ENCODE measurements at regions not wholly inside any gene's neighbourhood (a gene's known extent, or its start where the extent isn't known, plus 50 kb on each side); places are given as distances from the start of the nearest gene placed in this dataset.
A peak's percentile ranks its signal among the peaks of the same experiment; 100 is the strongest.

- Histone ChIP-seq H3K23me2 (ENCODE audit: low read depth, low read length) (no peaks in the 10 kb centered on the region; the same call in 1 of the 2 replicates), H3K14ac (ENCODE audit: insufficient read length) (no peak overlapping the region), H3K36me3 (ENCODE audit: control insufficient read depth in 2 of 4, insufficient read depth in 4 of 4, low read length in 3 of 4) (no peaks in the 10 kb centered on the region), H4K8ac (ENCODE audit: extremely low read depth, insufficient read depth, low read length) (no peak overlapping the region), H3K18ac (ENCODE audit: extremely low read depth, low read length) (no peak overlapping the region), H3K9me3 (ENCODE audit: insufficient read depth in 2 of 2, low read depth in 1 of 2, low read length in 1 of 2) (peaks cover 0 to 12% of the 10 kb centered on the region in 2 experiments; a peak in 3 of 4 replicates), H2AFZ (ENCODE audit: low read length) (no peak overlapping the region), H3K9ac (replicated peaks in 1 of 4; ENCODE audit: extremely low read depth in 1 of 4, low read depth in 3 of 4, low read length in 3 of 4) (no peak overlapping the region), H2BK15ac (ENCODE audit: low read length) (no peak overlapping the region), H3K27ac (ENCODE audit: low read depth, low read length) (no peak overlapping the region), H4K20me1 (replicated peaks in 1 of 2; ENCODE audit: control insufficient read depth in 1 of 2, insufficient read depth in 2 of 2, low read length in 2 of 2) (no peaks in the 10 kb centered on the region), H3K23ac (ENCODE audit: insufficient read length) (no peak overlapping the region), H4K91ac (replicated peaks; ENCODE audit: insufficient read length, low read length) (no peak overlapping the region), H2BK12ac (ENCODE audit: low read depth, low read length) (no peak overlapping the region), H2BK20ac (ENCODE audit: low read length) (no peak overlapping the region), H3K56ac (replicated peaks; ENCODE audit: insufficient read length, low read depth, low read length) (no peak overlapping the region), H3K79me1 (ENCODE audit: low read depth, low read length) (no peaks in the 10 kb centered on the region), H3K4me1 (replicated peaks in 1 of 4; ENCODE audit: control insufficient read depth in 3 of 4, insufficient read depth in 4 of 4, low read length in 3 of 4) (no peaks in the 10 kb centered on the region), H3K79me2 (ENCODE audit: control insufficient read depth in 1 of 2, insufficient read depth in 2 of 2, low read length in 2 of 2) (no peaks in the 10 kb centered on the region), H2BK5ac (ENCODE audit: low read depth, low read length) (no peak overlapping the region), H3K4me2 (ENCODE audit: insufficient read depth in 1 of 2, low read depth in 2 of 2, low read length in 2 of 2) (no peak overlapping the region), H3K27me3 (replicated peaks in 1 of 4; ENCODE audit: control insufficient read depth in 3 of 4, extremely low read depth in 1 of 4, insufficient read depth in 3 of 4, low read length in 3 of 4) (no peaks in the 10 kb centered on the region), H2AK5ac (ENCODE audit: low read depth, low read length) (no peak overlapping the region), H2BK120ac (replicated peaks; ENCODE audit: low read depth, low read length) (no peak overlapping the region), H3K4ac (replicated peaks; ENCODE audit: insufficient read length, low read depth, low read length) (no peak overlapping the region), H4K5ac (ENCODE audit: insufficient read length, low read depth, low read length) (no peak overlapping the region), H3K4me3 (ENCODE audit: extremely low read depth in 1 of 4, insufficient read depth in 2 of 4, low read depth in 3 of 4, low read length in 4 of 4) (no peak overlapping the region)
- TF ChIP-seq CTCF (IDR thresholded peaks at IDR 0.05; ENCODE audit: control extremely low read depth in 1 of 3, insufficient read depth in 1 of 3, low read depth in 1 of 3, low read length in 3 of 3): peak in 1 of 3 experiments; percentile 40; a peak in 1 of 4 replicates
- no peak for TF ChIP-seq SP1 (IDR thresholded peaks at IDR 0.05; ENCODE audit: low read depth, low read length)
- no peak for TF ChIP-seq ZNF274 (IDR thresholded peaks at IDR 0.05; ENCODE audit: borderline replicate concordance, extremely low read depth, low read length)
- no peak for TF ChIP-seq BRCA1 (IDR thresholded peaks at IDR 0.05; ENCODE audit: low read depth, low read length)
- TF ChIP-seq EGR1 (IDR thresholded peaks at IDR 0.05; ENCODE audit: borderline replicate concordance, low read depth, low read length): no peak
- peak; percentile 65 to 66 for TF ChIP-seq RAD21 (IDR thresholded peaks at IDR 0.05 in 1 of 2, conservative IDR thresholded peaks at IDR 0.05 in 1 of 2; ENCODE audit: low read depth in 2 of 2, low read length in 2 of 2)
- CTCF ChIA-PET (ENCODE audit: partially characterized antibody): interaction anchor here (0.6 to 2.8 kb wide), 12 partner anchors 9 to 509 kb away, joined by 3 to 25 read pairs (median 3); no protein-coding TSS in a partner anchor
- POLR2A ChIA-PET (ENCODE audit: partially characterized antibody): interaction anchor here (0.6 kb wide), 1 partner anchor 16 kb away, joined by 3 read pairs; no protein-coding TSS in a partner anchor
- FAIRE-seq: no peak
- no peak for DNase-seq (ENCODE audit: low read depth in 1 of 2, low spot score in 2 of 2)
- WGBS, 2 experiments (ENCODE audit: extremely low coverage in 1 of 2, insufficient coverage in 1 of 2, insufficient read length in 1 of 2, insufficient replicate concordance in 2 of 2, low coverage in 1 of 2, low lambda C conversion rate in 2 of 2, missing lambda C conversion rate in 1 of 2): 27% methylated on average over 2 of the region's 2 CpGs; no CpG with 5 or more reads in 1 of the 2 experiments
These were observed 1226.1 kb downstream of the GRIK2 start for GRCh38 chr6:102619585-102619984.

Data from H1 (cell line).